Ascending aorta (tissue), 2 donors: ENCODE measurements at regions not wholly inside any gene's neighbourhood (a gene's known extent, or its start where the extent isn't known, plus 50 kb on each side); places are given as distances from the start of the nearest gene placed in this dataset.

Experiments used
- DNase-seq, 2 donors: peaks; one replicate each; pipeline ENCODE4 v3.0.0-alpha.2; 2019; ENCODE audit warnings: low spot score in 2 of 2
- H3K27ac ChIP-seq, 2 donors: fragments of 200-600 bp; sonication (generic); one replicate each; pipeline ENCODE4 v1.5.1; 2016 to 2017; ENCODE audit warnings: mild to moderate bottlenecking in 1 of 2
- H3K27me3 ChIP-seq: fragments of 200-600 bp; sonication (generic); one replicate; pipeline ENCODE4 v1.5.1; 2017
- H3K36me3 ChIP-seq, 2 donors: fragments of 200-600 bp; sonication (generic); one replicate each; pipeline ENCODE4 v1.5.1; 2016
- H3K4me1 ChIP-seq, 2 donors: fragments of 200-600 bp; sonication (generic); one replicate each; pipeline ENCODE4 v1.5.1; 2016 to 2017; ENCODE audit warnings: mild to moderate bottlenecking in 1 of 2
- H3K4me3 ChIP-seq, 2 donors: fragments of 200-600 bp; sonication (generic); one replicate each; pipeline ENCODE4 v1.5.1; 2016 to 2017; ENCODE audit warnings: mild to moderate bottlenecking in 1 of 2
- H3K9me3 ChIP-seq, 2 donors: fragments of 200-600 bp; sonication (generic); one replicate each; pipeline ENCODE4 v1.5.1; 2016
- intact Hi-C: fragments of 100-400 bp; cut with DNase I; formaldehyde crosslinking; loops from one replicate; pipeline ENCODE4 v1.15.1; 2023
- TF ChIP-seq, protein P1 (sequence below), 3 experiments: fragments of 200-600 bp in 2 of 3; fragments of 450-650 bp in 1 of 3; sonication (generic) in 2 of 3; IDR thresholded peaks; one replicate each; pipeline ENCODE4 v1.5.1; 2016 to 2019; ENCODE audit warnings: antibody characterized with exemption in 3 of 3, mild to moderate bottlenecking in 1 of 3, moderate library complexity in 1 of 3

DNA sequence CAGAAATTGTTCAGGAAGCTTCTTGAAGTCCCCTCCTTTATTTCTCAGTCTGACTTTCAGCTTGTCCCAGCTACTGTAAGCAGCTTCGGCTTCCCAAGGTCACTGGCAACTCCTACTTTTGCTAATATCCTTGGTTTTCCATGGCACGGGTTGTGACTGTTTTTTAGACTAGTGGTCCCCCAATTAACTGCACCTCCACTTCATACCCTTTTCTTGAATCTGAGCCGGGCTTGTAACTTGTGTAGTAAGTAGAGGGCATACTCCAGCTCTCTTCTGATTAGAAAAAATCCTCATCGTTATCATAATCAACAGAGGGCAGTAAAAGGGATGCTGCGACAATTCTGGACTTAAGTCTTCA lies 162.3 kb upstream of the TNFAIP3 start:
- TF ChIP-seq, protein P1, sequence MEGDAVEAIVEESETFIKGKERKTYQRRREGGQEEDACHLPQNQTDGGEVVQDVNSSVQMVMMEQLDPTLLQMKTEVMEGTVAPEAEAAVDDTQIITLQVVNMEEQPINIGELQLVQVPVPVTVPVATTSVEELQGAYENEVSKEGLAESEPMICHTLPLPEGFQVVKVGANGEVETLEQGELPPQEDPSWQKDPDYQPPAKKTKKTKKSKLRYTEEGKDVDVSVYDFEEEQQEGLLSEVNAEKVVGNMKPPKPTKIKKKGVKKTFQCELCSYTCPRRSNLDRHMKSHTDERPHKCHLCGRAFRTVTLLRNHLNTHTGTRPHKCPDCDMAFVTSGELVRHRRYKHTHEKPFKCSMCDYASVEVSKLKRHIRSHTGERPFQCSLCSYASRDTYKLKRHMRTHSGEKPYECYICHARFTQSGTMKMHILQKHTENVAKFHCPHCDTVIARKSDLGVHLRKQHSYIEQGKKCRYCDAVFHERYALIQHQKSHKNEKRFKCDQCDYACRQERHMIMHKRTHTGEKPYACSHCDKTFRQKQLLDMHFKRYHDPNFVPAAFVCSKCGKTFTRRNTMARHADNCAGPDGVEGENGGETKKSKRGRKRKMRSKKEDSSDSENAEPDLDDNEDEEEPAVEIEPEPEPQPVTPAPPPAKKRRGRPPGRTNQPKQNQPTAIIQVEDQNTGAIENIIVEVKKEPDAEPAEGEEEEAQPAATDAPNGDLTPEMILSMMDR (IDR thresholded peaks at IDR 0.05) = no peak
- Histone ChIP-seq H3K4me1 (peaks cover 0 to 13% of the 10 kb centered on the region in 2 donors), H3K27me3 (no peaks in the 10 kb centered on the region), H3K36me3 (no peaks in the 10 kb centered on the region), H3K4me3 (no peak overlapping the region), H3K27ac (no peak overlapping the region), H3K9me3 (no peaks in the 10 kb centered on the region)
- DNase-seq = no peak
- intact Hi-C loops = loop anchor here (5.0 to 10.0 kb wide), 2 partner anchors 300 to 403 kb away; partner anchors contain the start of gene PERP

DNA sequence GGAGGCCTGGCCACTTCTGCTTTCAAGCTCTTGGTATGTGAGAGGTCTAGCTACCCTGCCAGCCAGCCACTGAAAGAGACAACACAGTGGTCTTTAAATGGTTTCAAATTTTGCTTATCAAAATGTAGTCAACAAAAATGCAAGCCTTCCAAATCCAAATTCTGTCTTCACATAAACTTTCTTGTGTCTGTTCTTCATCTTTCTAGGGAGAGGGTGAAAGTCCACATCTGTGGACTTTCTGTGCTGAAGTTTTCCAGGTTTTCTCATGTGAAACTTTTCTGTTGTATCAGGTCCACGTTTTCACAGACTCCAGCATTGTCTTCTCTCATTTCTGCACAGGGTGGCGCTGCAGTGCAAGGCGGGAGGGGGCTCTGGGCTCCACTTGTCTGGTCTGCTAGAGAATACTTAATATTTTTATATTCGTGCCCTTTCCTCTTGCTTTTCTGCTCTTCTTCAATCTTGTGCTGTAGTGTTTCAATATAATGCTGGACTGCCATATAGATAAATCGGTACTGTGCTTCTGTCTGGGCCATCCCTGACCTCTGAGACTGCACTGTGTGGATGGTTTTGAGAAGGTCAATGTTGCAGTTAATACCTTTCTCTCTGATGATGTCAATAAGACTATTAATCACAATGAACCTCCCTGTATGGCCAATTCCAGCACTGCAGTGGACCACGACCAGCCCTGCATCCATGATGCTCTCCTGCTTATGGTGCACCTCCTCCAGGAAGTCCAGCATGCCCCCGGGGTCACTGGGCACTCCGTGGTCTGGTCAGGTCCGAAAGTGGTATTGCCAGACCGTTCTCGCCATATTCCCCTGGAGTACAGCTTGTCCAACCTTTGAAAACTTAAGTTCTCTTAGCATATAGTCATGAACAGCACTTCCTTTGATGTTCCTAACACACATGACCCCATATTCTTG lies 161.6 kb upstream of the TNFAIP3 start:
- Histone ChIP-seq H3K27ac (no peak overlapping the region), H3K27me3 (no peaks in the 10 kb centered on the region), H3K9me3 (no peaks in the 10 kb centered on the region), H3K36me3 (no peaks in the 10 kb centered on the region), H3K4me3 (no peak overlapping the region), H3K4me1 (peaks cover 0 to 13% of the 10 kb centered on the region in 2 donors)
- intact Hi-C loops = loop anchor here (5.0 to 10.0 kb wide), 2 partner anchors 299 to 402 kb away; partner anchors contain the start of gene PERP
- DNase-seq = peak in 1 of 2 donors; percentile 75
- TF ChIP-seq, protein P1 (IDR thresholded peaks at IDR 0.05) = peak; percentile 39 to 59 (median 57)

DNA sequence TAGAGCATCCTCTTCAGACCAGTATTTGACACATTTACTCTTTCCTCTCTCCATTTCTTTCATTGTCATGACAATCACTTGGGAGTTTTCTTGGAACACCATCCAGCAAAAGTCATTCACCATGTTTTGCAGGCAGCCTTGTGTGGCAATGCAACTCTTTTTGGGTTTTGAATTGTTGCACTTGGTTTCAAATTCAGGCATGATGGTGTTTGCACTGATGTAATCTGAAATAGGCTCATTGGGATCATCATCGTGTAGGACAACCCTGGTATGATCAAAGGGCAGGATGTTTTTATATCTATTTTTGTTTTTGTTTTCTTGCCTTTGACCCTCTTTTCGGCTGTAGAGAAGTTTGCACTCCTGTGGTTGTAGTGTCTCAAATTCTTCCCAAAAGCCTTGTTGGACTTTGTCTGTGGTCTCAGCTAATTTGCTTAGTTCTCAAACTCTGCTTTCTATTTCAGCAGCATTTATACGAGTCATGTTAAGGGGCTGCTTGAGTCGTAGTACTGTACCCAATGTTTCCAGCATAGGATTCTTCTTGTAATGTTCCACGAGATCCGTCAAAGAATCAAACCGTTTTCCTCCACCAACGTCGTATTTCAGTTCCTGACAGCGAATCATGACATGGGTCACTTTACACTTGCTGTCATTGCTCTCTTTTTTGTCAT lies 160.8 kb upstream of the TNFAIP3 start:
- H3K27me3 ChIP-seq = no peaks in the 10 kb centered on the region
- intact Hi-C loops = loop anchor here (5.0 to 10.0 kb wide), 2 partner anchors 299 to 401 kb away; partner anchors contain the start of gene PERP
- H3K36me3 ChIP-seq = no peaks in the 10 kb centered on the region
- no peak overlapping the region for H3K27ac ChIP-seq
- H3K9me3 ChIP-seq = no peaks in the 10 kb centered on the region
- TF ChIP-seq, protein P1 (IDR thresholded peaks at IDR 0.05) = no peak
- peaks cover 0 to 10% of the 10 kb centered on the region in 2 donors for H3K4me1 ChIP-seq
- H3K4me3 ChIP-seq = no peak overlapping the region
- no peak for DNase-seq

DNA sequence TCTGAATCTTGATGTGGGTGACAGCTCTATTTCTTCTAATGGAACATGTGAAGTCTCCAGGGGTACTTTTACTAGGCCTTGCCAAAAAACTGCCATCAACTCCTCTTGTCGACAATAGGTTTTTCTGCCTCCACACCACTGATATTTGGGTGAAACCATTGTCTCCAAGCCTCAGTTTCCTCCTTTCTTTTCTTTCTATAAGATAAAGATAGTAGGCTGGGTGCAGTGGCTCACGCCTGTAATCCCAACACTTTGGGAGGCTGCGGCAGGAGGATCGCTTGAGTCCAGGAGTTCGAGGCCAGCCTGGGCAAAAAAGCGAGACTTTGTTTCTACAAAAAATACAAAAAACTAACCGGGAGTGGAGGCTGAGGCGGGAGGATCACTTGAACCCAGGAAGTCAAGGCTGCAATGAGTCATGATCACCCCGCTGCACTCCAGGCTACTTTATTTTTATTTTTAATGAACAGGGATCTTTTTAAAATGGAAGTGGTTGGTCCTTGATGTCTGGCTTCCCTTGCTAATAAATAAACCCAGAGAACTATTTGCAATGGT lies 159.9 kb upstream of the TNFAIP3 start:
- intact Hi-C loops = loop anchor here (5.0 to 10.0 kb wide), 2 partner anchors 298 to 400 kb away; partner anchors contain the start of gene PERP

More for the DNA sequence above, 159.9 kb upstream of the TNFAIP3 start:
- no peak for DNase-seq
- no peaks in the 10 kb centered on the region for H3K36me3 ChIP-seq
- H3K9me3 ChIP-seq = no peaks in the 10 kb centered on the region
- TF ChIP-seq, protein P1 (IDR thresholded peaks at IDR 0.05) = no peak
- H3K27me3 ChIP-seq = no peaks in the 10 kb centered on the region
- peaks cover 0 to 3% of the 10 kb centered on the region in 2 donors for H3K4me1 ChIP-seq
- no peak overlapping the region for H3K27ac ChIP-seq
- H3K4me3 ChIP-seq = no peak overlapping the region
